ENCODE measurements at regions not wholly inside any gene's neighbourhood (a gene's known extent, or its start where the extent isn't known, plus 50 kb on each side); places are given as distances from the start of the nearest gene placed in this dataset.

DNA sequence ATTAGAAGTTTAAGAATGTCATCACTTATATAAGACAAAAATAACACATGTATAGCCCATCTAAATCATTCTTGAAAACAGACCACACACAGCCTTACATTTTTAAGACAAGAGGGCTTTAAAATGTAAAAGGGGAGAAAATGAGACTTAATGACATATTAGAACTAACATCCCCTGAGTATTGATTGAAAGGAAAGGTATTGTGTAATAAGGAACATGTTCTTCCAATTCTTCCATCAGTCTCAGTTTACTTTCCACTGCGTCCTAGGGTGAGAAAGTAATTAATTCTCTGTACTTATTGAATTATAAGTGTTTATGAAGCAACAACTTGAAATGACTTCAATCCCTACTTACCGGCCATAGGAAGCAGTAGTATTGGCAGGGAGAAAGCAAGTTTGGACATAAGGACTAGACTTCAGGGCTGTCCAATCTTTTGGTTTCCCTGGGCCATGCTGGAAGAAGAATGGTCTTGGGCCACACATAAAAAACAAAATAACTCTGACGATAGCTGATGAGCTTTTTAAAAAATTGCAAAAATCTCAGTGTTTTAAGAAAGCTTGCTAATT is 202.7 kb upstream of the SPRY1 start:
- TF ChIP-seq POLR2A (IDR thresholded peaks at IDR 0.05), result no peak
- TF ChIP-seq, protein P1, sequence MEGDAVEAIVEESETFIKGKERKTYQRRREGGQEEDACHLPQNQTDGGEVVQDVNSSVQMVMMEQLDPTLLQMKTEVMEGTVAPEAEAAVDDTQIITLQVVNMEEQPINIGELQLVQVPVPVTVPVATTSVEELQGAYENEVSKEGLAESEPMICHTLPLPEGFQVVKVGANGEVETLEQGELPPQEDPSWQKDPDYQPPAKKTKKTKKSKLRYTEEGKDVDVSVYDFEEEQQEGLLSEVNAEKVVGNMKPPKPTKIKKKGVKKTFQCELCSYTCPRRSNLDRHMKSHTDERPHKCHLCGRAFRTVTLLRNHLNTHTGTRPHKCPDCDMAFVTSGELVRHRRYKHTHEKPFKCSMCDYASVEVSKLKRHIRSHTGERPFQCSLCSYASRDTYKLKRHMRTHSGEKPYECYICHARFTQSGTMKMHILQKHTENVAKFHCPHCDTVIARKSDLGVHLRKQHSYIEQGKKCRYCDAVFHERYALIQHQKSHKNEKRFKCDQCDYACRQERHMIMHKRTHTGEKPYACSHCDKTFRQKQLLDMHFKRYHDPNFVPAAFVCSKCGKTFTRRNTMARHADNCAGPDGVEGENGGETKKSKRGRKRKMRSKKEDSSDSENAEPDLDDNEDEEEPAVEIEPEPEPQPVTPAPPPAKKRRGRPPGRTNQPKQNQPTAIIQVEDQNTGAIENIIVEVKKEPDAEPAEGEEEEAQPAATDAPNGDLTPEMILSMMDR (IDR thresholded peaks at IDR 0.05), result no peak
- TF ChIP-seq EP300 (IDR thresholded peaks at IDR 0.05), result no peak
- TF ChIP-seq POLR2AphosphoS5 (IDR thresholded peaks at IDR 0.05), result no peak
